Endothelial cell of umbilical vein (primary cell): ENCODE measurements at regions not wholly inside any gene's neighbourhood (a gene's known extent, or its start where the extent isn't known, plus 50 kb on each side); places are given as distances from the start of the nearest gene placed in this dataset.

ENCODE experiments used
- BruUV-seq: library from RNA; stranded (reverse); fragments of 400-500 nt; replicated peaks from 2 replicates; lab custom pipeline; 2021; lab: Mats Ljungman, UMichigan
- CTCF ChIA-PET: fragments of 300-600, 350-600 bp; sonication (Branson Sonifier 250); formaldehyde crosslinking; loops from one replicate; lab custom pipeline; 2021; ENCODE audit warnings: antibody characterized with exemption, inconsistent platforms; lab: Charles Lee
- POLR2A ChIA-PET: fragments of 300-600, 350-600 bp; sonication (Branson Sonifier 250); formaldehyde crosslinking; loops from one replicate; lab custom pipeline; 2021; ENCODE audit warnings: antibody characterized with exemption, inconsistent platforms; lab: Charles Lee
- DNase-seq: peaks from one replicate; pipeline ENCODE4 v3.0.0-alpha.2; 2011; ENCODE audit warnings: low read depth, low spot score
- FAIRE-seq: peaks from 2 replicates; lab custom pipeline; 2011; peaks lifted over from hg19 to GRCh38; lab: Jason Lieb, UNC
- H2AFZ ChIP-seq: 2 replicates; pipeline ENCODE4 v1.6.0; 2012; ENCODE audit warnings: low read depth, low read length, control low read depth, inconsistent platforms
- H3K27ac ChIP-seq: 2 replicates; pipeline ENCODE4 v1.5.1; 2011; ENCODE audit warnings: low read depth, mild to moderate bottlenecking, control low read depth, low read length, moderate library complexity; ENCODE audit not compliant: insufficient read depth
- H3K27me3 ChIP-seq, 2 experiments: 2 replicates each; pipeline versions ENCODE4 v1.6.0 to v1.6.1; 2011; ENCODE audit warnings: low read length in 2 of 2, mixed read lengths in 1 of 2; ENCODE audit not compliant: control insufficient read depth in 2 of 2, insufficient read depth in 2 of 2
- H3K36me3 ChIP-seq, 2 experiments: 2 replicates in 1 of 2; 3 replicates in 1 of 2; pipeline ENCODE4 v1.5.1; 2011; ENCODE audit warnings: low read length in 2 of 2, mild to moderate bottlenecking in 1 of 2, moderate library complexity in 1 of 2; ENCODE audit not compliant: control insufficient read depth in 2 of 2, insufficient read depth in 2 of 2; ENCODE audit errors: extremely low read depth in 1 of 2
- H3K4me1 ChIP-seq: 3 replicates; pipeline ENCODE4 v1.5.1; 2011; ENCODE audit warnings: mild to moderate bottlenecking, low read length; ENCODE audit not compliant: control insufficient read depth, insufficient read depth; ENCODE audit errors: extremely low read depth
- H3K4me2 ChIP-seq: 2 replicates; pipeline ENCODE4 v1.6.1; 2011; ENCODE audit warnings: low read length, control low read depth, mixed read lengths; ENCODE audit not compliant: insufficient read depth
- H3K4me3 ChIP-seq, 3 experiments: fragments of 200-600 bp in 1 of 3; sonication (generic), shearing (Covaris generic) in 1 of 3; replicated peaks in 1 of 3; 2 replicates each; pipeline ENCODE4 v1.5.1; 2011 to 2016; ENCODE audit warnings: control low read depth in 3 of 3, low read length in 3 of 3, mild to moderate bottlenecking in 2 of 3, inconsistent platforms in 1 of 3, low read depth in 1 of 3, moderate library complexity in 1 of 3; ENCODE audit not compliant: insufficient read depth in 1 of 3
- H3K79me2 ChIP-seq: 2 replicates; pipeline ENCODE4 v1.6.0; 2012; ENCODE audit warnings: low read length, inconsistent platforms; ENCODE audit not compliant: control insufficient read depth, insufficient read depth
- H3K9ac ChIP-seq: replicated peaks from 2 replicates; pipeline ENCODE3; 2011; ENCODE audit warnings: low read length, control low read depth; ENCODE audit not compliant: insufficient read depth; ENCODE audit errors: extremely low read depth
- H3K9me1 ChIP-seq: replicated peaks from 3 replicates; pipeline ENCODE4 v1.6.0; 2011; ENCODE audit warnings: mild to moderate bottlenecking, low read length; ENCODE audit not compliant: control insufficient read depth, insufficient read depth; ENCODE audit errors: extremely low read depth
- H3K9me3 ChIP-seq: replicated peaks from 2 replicates; pipeline ENCODE4 v1.5.1; 2012; ENCODE audit warnings: low read length, inconsistent platforms; ENCODE audit not compliant: control insufficient read depth, insufficient read depth
- H4K20me1 ChIP-seq: replicated peaks from 2 replicates; pipeline ENCODE3; 2011; ENCODE audit warnings: mild to moderate bottlenecking, low read length; ENCODE audit not compliant: control insufficient read depth, insufficient read depth; ENCODE audit errors: extremely low read depth
- CTCF ChIP-seq, 2 donors: IDR thresholded peaks; 1 replicate in 1 of 2; 2 replicates in 1 of 2; pipeline ENCODE4 v1.5.1; 2011; ENCODE audit warnings: low read length in 2 of 2, mild to moderate bottlenecking in 2 of 2, moderate library complexity in 2 of 2, control low read depth in 1 of 2, inconsistent platforms in 1 of 2, low read depth in 1 of 2; ENCODE audit not compliant: insufficient read depth in 1 of 2; ENCODE audit errors: extremely low read depth in 1 of 2
- EZH2 ChIP-seq: IDR thresholded peaks from 2 replicates; pipeline ENCODE4 v1.6.1; 2012; ENCODE audit warnings: borderline replicate concordance, low read depth, mild to moderate bottlenecking, moderate library complexity, low read length, inconsistent platforms; ENCODE audit not compliant: severe bottlenecking
- GATA2 ChIP-seq: IDR thresholded peaks from 2 replicates; pipeline ENCODE4 v1.7.0; 2011; ENCODE audit warnings: low read depth, mild to moderate bottlenecking, moderate library complexity, mixed read lengths, low read length; ENCODE audit not compliant: insufficient read length, insufficient read depth
- JUN ChIP-seq: IDR thresholded peaks from 2 replicates; pipeline ENCODE4 v1.6.1; 2011; ENCODE audit warnings: borderline replicate concordance, low read depth; ENCODE audit not compliant: insufficient read length, insufficient read depth
- MAX ChIP-seq: IDR thresholded peaks from 2 replicates; pipeline ENCODE4 v1.6.1; 2011; ENCODE audit not compliant: insufficient read depth, insufficient read length
- POLR2A ChIP-seq: IDR thresholded peaks from 2 replicates; pipeline ENCODE4 v1.6.1; 2012; ENCODE audit warnings: low read depth, mild to moderate bottlenecking, control low read depth, low read length
- POLR2AphosphoS5 ChIP-seq: IDR thresholded peaks from 2 replicates; pipeline ENCODE4 v1.6.1; 2012; ENCODE audit warnings: low read depth, mild to moderate bottlenecking, control low read depth, low read length, moderate library complexity; ENCODE audit not compliant: insufficient read depth
- dilution Hi-C: fragments of 300-500 bp; cut with MboI; formaldehyde crosslinking; loops from one replicate; pipeline ENCODE4 v1.15.0; 2019; ENCODE audit warnings: low sequenced_read_pairs; ENCODE audit not compliant: extremely low pct_ligation_motif_present
- intact Hi-C: fragments of 100-400 bp; cut with micrococcal nuclease; formaldehyde crosslinking; loops from one replicate; pipeline ENCODE4 v1.10.0; 2022

- no peak for TF ChIP-seq POLR2AphosphoS5
- no peak for TF ChIP-seq JUN
- TF ChIP-seq GATA2 = no peak
- Histone ChIP-seq H3K9me1 (no peaks in the 10 kb centered on the region), H3K27me3 (no peaks in the 10 kb centered on the region), H4K20me1 (no peaks in the 10 kb centered on the region), H2AFZ (no peak overlapping the region), H3K9ac (no peak overlapping the region), H3K27ac (no peak overlapping the region), H3K4me2 (no peak overlapping the region), H3K36me3 (no peaks in the 10 kb centered on the region), H3K9me3 (peaks cover 4% of the 10 kb centered on the region), H3K4me3 (no peak overlapping the region), H3K79me2 (no peaks in the 10 kb centered on the region), H3K4me1 (no peaks in the 10 kb centered on the region)
- DNase-seq (no peak), FAIRE-seq (no peak)
- POLR2A ChIA-PET = no interaction called here
- CTCF ChIA-PET = no interaction called here
- dilution Hi-C loops = no loop called here
- intact Hi-C loops = no loop called here
- BruUV-seq = no TSS peak
Measured at GRCh38 chr3:73885862-73886261, 261.1 kb upstream of the PDZRN3 start.

- intact Hi-C loops (no loop called here), dilution Hi-C loops (no loop called here)
- H3K27me3 ChIP-seq = no peaks in the 10 kb centered on the region
- H3K4me2 ChIP-seq = no peak overlapping the region
- ChIA-PET POLR2A (no interaction called here), CTCF (no interaction called here)
- H2AFZ ChIP-seq = no peak overlapping the region
- H3K4me3 ChIP-seq = no peak overlapping the region
- no peaks in the 10 kb centered on the region for H3K79me2 ChIP-seq
- H3K27ac ChIP-seq = no peak overlapping the region
- H3K9me1 ChIP-seq = no peaks in the 10 kb centered on the region
- BruUV-seq = no TSS peak
- DNase-seq (no peak), FAIRE-seq (no peak)
- H3K9ac ChIP-seq = no peak overlapping the region
- no peaks in the 10 kb centered on the region for H3K4me1 ChIP-seq
- no peaks in the 10 kb centered on the region for H4K20me1 ChIP-seq
- H3K9me3 ChIP-seq = peaks cover 2% of the 10 kb centered on the region
- TF ChIP-seq POLR2A (no peak), EZH2 (no peak), CTCF (IDR thresholded peaks at IDR 0.05; ENCODE audit: extremely low read depth in 1 of 2, insufficient read depth in 1 of 2, low read depth in 1 of 2, low read length in 2 of 2) (no peak), GATA2 (no peak), MAX (no peak), JUN (no peak)
- no peaks in the 10 kb centered on the region for H3K36me3 ChIP-seq
Measured at GRCh38 chr3:73884361-73884760, 259.6 kb upstream of the PDZRN3 start.
